Endothelial cell of umbilical vein (primary cell): ENCODE measurements at regions not wholly inside any gene's neighbourhood (a gene's known extent, or its start where the extent isn't known, plus 50 kb on each side); places are given as distances from the start of the nearest gene placed in this dataset.

ENCODE experiments used
- BruUV-seq: library from RNA; stranded (reverse); fragments of 400-500 nt; replicated peaks from 2 replicates; lab custom pipeline; 2021; lab: Mats Ljungman, UMichigan
- CTCF ChIA-PET: fragments of 300-600, 350-600 bp; sonication (Branson Sonifier 250); formaldehyde crosslinking; loops from one replicate; lab custom pipeline; 2021; ENCODE audit warnings: antibody characterized with exemption, inconsistent platforms; lab: Charles Lee
- POLR2A ChIA-PET: fragments of 300-600, 350-600 bp; sonication (Branson Sonifier 250); formaldehyde crosslinking; loops from one replicate; lab custom pipeline; 2021; ENCODE audit warnings: antibody characterized with exemption, inconsistent platforms; lab: Charles Lee
- DNase-seq: peaks from one replicate; pipeline ENCODE4 v3.0.0-alpha.2; 2011; ENCODE audit warnings: low read depth, low spot score
- FAIRE-seq: peaks from 2 replicates; lab custom pipeline; 2011; peaks lifted over from hg19 to GRCh38; lab: Jason Lieb, UNC
- H2AFZ ChIP-seq: 2 replicates; pipeline ENCODE4 v1.6.0; 2012; ENCODE audit warnings: low read depth, low read length, control low read depth, inconsistent platforms
- H3K27ac ChIP-seq: 2 replicates; pipeline ENCODE4 v1.5.1; 2011; ENCODE audit warnings: low read depth, mild to moderate bottlenecking, control low read depth, low read length, moderate library complexity; ENCODE audit not compliant: insufficient read depth
- H3K27me3 ChIP-seq, 2 experiments: 2 replicates each; pipeline versions ENCODE4 v1.6.0 to v1.6.1; 2011; ENCODE audit warnings: low read length in 2 of 2, mixed read lengths in 1 of 2; ENCODE audit not compliant: control insufficient read depth in 2 of 2, insufficient read depth in 2 of 2
- H3K36me3 ChIP-seq, 2 experiments: 2 replicates in 1 of 2; 3 replicates in 1 of 2; pipeline ENCODE4 v1.5.1; 2011; ENCODE audit warnings: low read length in 2 of 2, mild to moderate bottlenecking in 1 of 2, moderate library complexity in 1 of 2; ENCODE audit not compliant: control insufficient read depth in 2 of 2, insufficient read depth in 2 of 2; ENCODE audit errors: extremely low read depth in 1 of 2
- H3K4me1 ChIP-seq: 3 replicates; pipeline ENCODE4 v1.5.1; 2011; ENCODE audit warnings: mild to moderate bottlenecking, low read length; ENCODE audit not compliant: control insufficient read depth, insufficient read depth; ENCODE audit errors: extremely low read depth
- H3K4me2 ChIP-seq: 2 replicates; pipeline ENCODE4 v1.6.1; 2011; ENCODE audit warnings: low read length, control low read depth, mixed read lengths; ENCODE audit not compliant: insufficient read depth
- H3K4me3 ChIP-seq, 3 experiments: fragments of 200-600 bp in 1 of 3; sonication (generic), shearing (Covaris generic) in 1 of 3; replicated peaks in 1 of 3; 2 replicates each; pipeline ENCODE4 v1.5.1; 2011 to 2016; ENCODE audit warnings: control low read depth in 3 of 3, low read length in 3 of 3, mild to moderate bottlenecking in 2 of 3, inconsistent platforms in 1 of 3, low read depth in 1 of 3, moderate library complexity in 1 of 3; ENCODE audit not compliant: insufficient read depth in 1 of 3
- H3K79me2 ChIP-seq: 2 replicates; pipeline ENCODE4 v1.6.0; 2012; ENCODE audit warnings: low read length, inconsistent platforms; ENCODE audit not compliant: control insufficient read depth, insufficient read depth
- H3K9ac ChIP-seq: replicated peaks from 2 replicates; pipeline ENCODE3; 2011; ENCODE audit warnings: low read length, control low read depth; ENCODE audit not compliant: insufficient read depth; ENCODE audit errors: extremely low read depth
- H3K9me1 ChIP-seq: replicated peaks from 3 replicates; pipeline ENCODE4 v1.6.0; 2011; ENCODE audit warnings: mild to moderate bottlenecking, low read length; ENCODE audit not compliant: control insufficient read depth, insufficient read depth; ENCODE audit errors: extremely low read depth
- H3K9me3 ChIP-seq: replicated peaks from 2 replicates; pipeline ENCODE4 v1.5.1; 2012; ENCODE audit warnings: low read length, inconsistent platforms; ENCODE audit not compliant: control insufficient read depth, insufficient read depth
- H4K20me1 ChIP-seq: replicated peaks from 2 replicates; pipeline ENCODE3; 2011; ENCODE audit warnings: mild to moderate bottlenecking, low read length; ENCODE audit not compliant: control insufficient read depth, insufficient read depth; ENCODE audit errors: extremely low read depth
- CTCF ChIP-seq, 2 donors: IDR thresholded peaks; 1 replicate in 1 of 2; 2 replicates in 1 of 2; pipeline ENCODE4 v1.5.1; 2011; ENCODE audit warnings: low read length in 2 of 2, mild to moderate bottlenecking in 2 of 2, moderate library complexity in 2 of 2, control low read depth in 1 of 2, inconsistent platforms in 1 of 2, low read depth in 1 of 2; ENCODE audit not compliant: insufficient read depth in 1 of 2; ENCODE audit errors: extremely low read depth in 1 of 2
- EZH2 ChIP-seq: IDR thresholded peaks from 2 replicates; pipeline ENCODE4 v1.6.1; 2012; ENCODE audit warnings: borderline replicate concordance, low read depth, mild to moderate bottlenecking, moderate library complexity, low read length, inconsistent platforms; ENCODE audit not compliant: severe bottlenecking
- FOS ChIP-seq: IDR thresholded peaks from 2 replicates; pipeline ENCODE4 v1.6.1; 2011; ENCODE audit warnings: mild to moderate bottlenecking, low read length, moderate library complexity, borderline replicate concordance; ENCODE audit not compliant: insufficient read depth
- GATA2 ChIP-seq: IDR thresholded peaks from 2 replicates; pipeline ENCODE4 v1.7.0; 2011; ENCODE audit warnings: low read depth, mild to moderate bottlenecking, moderate library complexity, mixed read lengths, low read length; ENCODE audit not compliant: insufficient read length, insufficient read depth
- JUN ChIP-seq: IDR thresholded peaks from 2 replicates; pipeline ENCODE4 v1.6.1; 2011; ENCODE audit warnings: borderline replicate concordance, low read depth; ENCODE audit not compliant: insufficient read length, insufficient read depth
- MAX ChIP-seq: IDR thresholded peaks from 2 replicates; pipeline ENCODE4 v1.6.1; 2011; ENCODE audit not compliant: insufficient read depth, insufficient read length
- MYC ChIP-seq: IDR thresholded peaks from one replicate; pipeline ENCODE4 v1.6.1; 2011; ENCODE audit warnings: mild to moderate bottlenecking, low read depth, low read length
- POLR2A ChIP-seq: IDR thresholded peaks from 2 replicates; pipeline ENCODE4 v1.6.1; 2012; ENCODE audit warnings: low read depth, mild to moderate bottlenecking, control low read depth, low read length
- POLR2AphosphoS5 ChIP-seq: IDR thresholded peaks from 2 replicates; pipeline ENCODE4 v1.6.1; 2012; ENCODE audit warnings: low read depth, mild to moderate bottlenecking, control low read depth, low read length, moderate library complexity; ENCODE audit not compliant: insufficient read depth
- dilution Hi-C: fragments of 300-500 bp; cut with MboI; formaldehyde crosslinking; loops from one replicate; pipeline ENCODE4 v1.15.0; 2019; ENCODE audit warnings: low sequenced_read_pairs; ENCODE audit not compliant: extremely low pct_ligation_motif_present
- intact Hi-C: fragments of 100-400 bp; cut with micrococcal nuclease; formaldehyde crosslinking; loops from one replicate; pipeline ENCODE4 v1.10.0; 2022

GRCh38 chr4:163631288-163631687, 136.8 kb downstream of the TMA16 start:
- no peak overlapping the region for H3K9ac ChIP-seq
- dilution Hi-C loops (no loop called here), intact Hi-C loops (no loop called here)
- H3K27me3 ChIP-seq = no peaks in the 10 kb centered on the region
- no peak overlapping the region for H2AFZ ChIP-seq
- no peaks in the 10 kb centered on the region for H3K79me2 ChIP-seq
- FAIRE-seq (no peak), DNase-seq (no peak)
- POLR2A ChIA-PET = no interaction called here
- no peaks in the 10 kb centered on the region for H3K36me3 ChIP-seq
- no peaks in the 10 kb centered on the region for H3K4me1 ChIP-seq
- H3K9me1 ChIP-seq = no peaks in the 10 kb centered on the region
- H3K4me3 ChIP-seq = no peak overlapping the region
- CTCF ChIA-PET = no interaction called here
- H3K27ac ChIP-seq = no peak overlapping the region
- H3K9me3 ChIP-seq = no peaks in the 10 kb centered on the region
- no peaks in the 10 kb centered on the region for H4K20me1 ChIP-seq
- no TSS peak for BruUV-seq
- no peak overlapping the region for H3K4me2 ChIP-seq
- TF ChIP-seq JUN = no peak
- no peak for TF ChIP-seq POLR2A
- TF ChIP-seq GATA2 = no peak
- TF ChIP-seq FOS = no peak
- no peak for TF ChIP-seq CTCF (IDR thresholded peaks at IDR 0.05; ENCODE audit: extremely low read depth in 1 of 2, insufficient read depth in 1 of 2, low read depth in 1 of 2, low read length in 2 of 2)
- TF ChIP-seq POLR2AphosphoS5 = no peak
- no peak for TF ChIP-seq MYC
- TF ChIP-seq EZH2 = no peak
- no peak for TF ChIP-seq MAX
